ENCODE measurements at regions not wholly inside any gene's neighbourhood (a gene's known extent, or its start where the extent isn't known, plus 50 kb on each side); places are given as distances from the start of the nearest gene placed in this dataset.

DNA sequence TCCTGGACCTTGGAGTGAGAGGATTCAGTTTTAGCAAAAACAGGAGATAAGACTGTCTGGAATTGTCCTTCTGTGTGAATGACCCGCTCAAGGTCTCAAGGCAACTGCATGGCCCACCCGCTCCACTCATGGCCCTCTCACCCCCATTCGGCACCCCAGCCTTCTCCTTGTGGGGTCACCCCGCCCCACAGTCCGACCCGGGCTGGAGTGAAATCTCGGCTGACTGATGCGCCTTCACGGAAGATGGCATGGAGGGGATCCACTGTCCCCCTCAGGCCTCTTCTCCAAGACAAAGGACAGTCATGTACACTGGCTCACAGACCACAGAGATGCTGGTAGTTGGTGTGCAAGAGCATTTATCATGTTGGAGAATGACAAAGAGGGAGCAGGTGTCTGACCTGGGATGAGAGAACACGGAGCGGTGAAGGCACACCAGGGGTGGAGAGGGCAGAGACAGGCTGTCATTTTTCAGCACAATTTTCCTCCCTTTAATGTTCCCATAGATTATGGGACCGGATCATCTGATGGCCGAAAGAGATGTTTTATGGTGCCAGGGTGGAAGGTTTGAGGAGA is 391.9 kb upstream of the TNRC6C start:
- TF ChIP-seq, protein P1, sequence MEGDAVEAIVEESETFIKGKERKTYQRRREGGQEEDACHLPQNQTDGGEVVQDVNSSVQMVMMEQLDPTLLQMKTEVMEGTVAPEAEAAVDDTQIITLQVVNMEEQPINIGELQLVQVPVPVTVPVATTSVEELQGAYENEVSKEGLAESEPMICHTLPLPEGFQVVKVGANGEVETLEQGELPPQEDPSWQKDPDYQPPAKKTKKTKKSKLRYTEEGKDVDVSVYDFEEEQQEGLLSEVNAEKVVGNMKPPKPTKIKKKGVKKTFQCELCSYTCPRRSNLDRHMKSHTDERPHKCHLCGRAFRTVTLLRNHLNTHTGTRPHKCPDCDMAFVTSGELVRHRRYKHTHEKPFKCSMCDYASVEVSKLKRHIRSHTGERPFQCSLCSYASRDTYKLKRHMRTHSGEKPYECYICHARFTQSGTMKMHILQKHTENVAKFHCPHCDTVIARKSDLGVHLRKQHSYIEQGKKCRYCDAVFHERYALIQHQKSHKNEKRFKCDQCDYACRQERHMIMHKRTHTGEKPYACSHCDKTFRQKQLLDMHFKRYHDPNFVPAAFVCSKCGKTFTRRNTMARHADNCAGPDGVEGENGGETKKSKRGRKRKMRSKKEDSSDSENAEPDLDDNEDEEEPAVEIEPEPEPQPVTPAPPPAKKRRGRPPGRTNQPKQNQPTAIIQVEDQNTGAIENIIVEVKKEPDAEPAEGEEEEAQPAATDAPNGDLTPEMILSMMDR (IDR thresholded peaks at IDR 0.05) = no peak
- TF ChIP-seq SMAD3 (CRISPR knock-in tag; IDR thresholded peaks at IDR 0.05; ENCODE audit: borderline replicate concordance) (no peak), ZNF121 (CRISPR knock-in tag; IDR thresholded peaks at IDR 0.05) (no peak), GTF2I (CRISPR knock-in tag; conservative IDR thresholded peaks at IDR 0.05) (no peak)

Measured in WTC11 (cell line).